Glutamatergic neuron (in vitro differentiated cells): ENCODE measurements at regions not wholly inside any gene's neighbourhood (a gene's known extent, or its start where the extent isn't known, plus 50 kb on each side); places are given as distances from the start of the nearest gene placed in this dataset.

Source experiments
- DNase-seq: peaks from one replicate; pipeline ENCODE4 v3.0.0; 2022
- H3K27ac Mint-ChIP-seq: one replicate; pipeline ENCODE4 v1.8.0; 2020; ENCODE audit warnings: mild to moderate bottlenecking, mixed read lengths, inconsistent platforms; ENCODE audit not compliant: unreplicated experiment
- H3K27me3 Mint-ChIP-seq: one replicate; pipeline ENCODE4 v1.8.0; 2020; ENCODE audit warnings: mild to moderate bottlenecking, moderate library complexity, mixed read lengths, inconsistent platforms; ENCODE audit not compliant: unreplicated experiment
- H3K36me3 Mint-ChIP-seq: one replicate; pipeline ENCODE4 v1.8.0; 2020; ENCODE audit warnings: mild to moderate bottlenecking, mixed read lengths, inconsistent platforms; ENCODE audit not compliant: unreplicated experiment
- H3K4me1 Mint-ChIP-seq: one replicate; pipeline ENCODE4 v1.8.0; 2020; ENCODE audit warnings: mild to moderate bottlenecking, low read depth, mixed read lengths, inconsistent platforms; ENCODE audit not compliant: unreplicated experiment
- H3K4me3 Mint-ChIP-seq: one replicate; pipeline ENCODE4 v1.8.0; 2020; ENCODE audit warnings: mild to moderate bottlenecking, mixed read lengths, inconsistent platforms; ENCODE audit not compliant: unreplicated experiment
- H3K9me3 Mint-ChIP-seq: one replicate; pipeline ENCODE4 v1.8.0; 2020; ENCODE audit warnings: mild to moderate bottlenecking, moderate library complexity, mixed read lengths, inconsistent platforms; ENCODE audit not compliant: unreplicated experiment
- CTCF ChIP-seq: fragments of 200-600 bp; sonication (generic); IDR thresholded peaks from one replicate; pipeline ENCODE4 v1.5.0; 2021; ENCODE audit not compliant: partially characterized antibody, unreplicated experiment

- Mint-ChIP-seq H3K4me3 (no peak overlapping the region), H3K4me1 (no peaks in the 10 kb centered on the region), H3K9me3 (no peaks in the 10 kb centered on the region), H3K36me3 (no peaks in the 10 kb centered on the region), H3K27me3 (no peaks in the 10 kb centered on the region), H3K27ac (no peak overlapping the region)
- no peak for TF ChIP-seq CTCF
- DNase-seq, result no peak
These were observed 164.6 kb upstream of the PDGFD start for GRCh38 chr11:104328512-104328907.

- H3K27ac Mint-ChIP-seq, result no peak overlapping the region
- no peak for TF ChIP-seq CTCF
- DNase-seq, result no peak
- no peaks in the 10 kb centered on the region for H3K36me3 Mint-ChIP-seq
- H3K27me3 Mint-ChIP-seq, result no peaks in the 10 kb centered on the region
- no peaks in the 10 kb centered on the region for H3K9me3 Mint-ChIP-seq
- H3K4me3 Mint-ChIP-seq, result no peak overlapping the region
- no peaks in the 10 kb centered on the region for H3K4me1 Mint-ChIP-seq
These were observed 164.0 kb upstream of the PDGFD start for GRCh38 chr11:104327861-104328511.

- no peaks in the 10 kb centered on the region for H3K27me3 Mint-ChIP-seq
- no peaks in the 10 kb centered on the region for H3K4me1 Mint-ChIP-seq
- no peaks in the 10 kb centered on the region for H3K36me3 Mint-ChIP-seq
- no peak for TF ChIP-seq CTCF
- H3K4me3 Mint-ChIP-seq, result no peak overlapping the region
- H3K9me3 Mint-ChIP-seq, result no peaks in the 10 kb centered on the region
- DNase-seq, result no peak
- H3K27ac Mint-ChIP-seq, result no peak overlapping the region
These were observed 161.1 kb upstream of the PDGFD start for GRCh38 chr11:104325093-104325492.

- Mint-ChIP-seq H3K27ac (no peak overlapping the region), H3K4me1 (no peaks in the 10 kb centered on the region), H3K4me3 (no peak overlapping the region), H3K27me3 (no peaks in the 10 kb centered on the region), H3K9me3 (no peaks in the 10 kb centered on the region), H3K36me3 (no peaks in the 10 kb centered on the region)
- TF ChIP-seq CTCF, result no peak
- DNase-seq, result no peak
These were observed 160.3 kb upstream of the PDGFD start for GRCh38 chr11:104324276-104324675.

- no peaks in the 10 kb centered on the region for H3K27me3 Mint-ChIP-seq
- TF ChIP-seq CTCF, result no peak
- H3K36me3 Mint-ChIP-seq, result no peaks in the 10 kb centered on the region
These were observed 159.9 kb upstream of the PDGFD start for GRCh38 chr11:104323841-104324240.

More at GRCh38 chr11:104323841-104324240, 159.9 kb upstream of the PDGFD start:
- H3K4me1 Mint-ChIP-seq, result no peaks in the 10 kb centered on the region
- H3K9me3 Mint-ChIP-seq, result no peaks in the 10 kb centered on the region
- no peak overlapping the region for H3K27ac Mint-ChIP-seq
- DNase-seq, result no peak
- no peak overlapping the region for H3K4me3 Mint-ChIP-seq
